H1 (cell line): ENCODE measurements at regions not wholly inside any gene's neighbourhood (a gene's known extent, or its start where the extent isn't known, plus 50 kb on each side); places are given as distances from the start of the nearest gene placed in this dataset.

Source experiments
- CTCF ChIA-PET: fragments of 300-600 bp; sonication (Branson Sonifier 250); formaldehyde crosslinking; loops from one replicate; lab custom pipeline; 2021; ENCODE audit not compliant: partially characterized antibody; lab: Charles Lee
- POLR2A ChIA-PET: fragments of 300-600 bp; sonication (Branson Sonifier 250); formaldehyde crosslinking; loops from one replicate; lab custom pipeline; 2021; ENCODE audit warnings: inconsistent platforms; ENCODE audit not compliant: partially characterized antibody; lab: Charles Lee
- DNase-seq, 2 experiments: peaks; one replicate each; pipeline versions ENCODE4 v3.0.0 to v3.0.0-alpha.2; 2010 to 2022; ENCODE audit warnings: low spot score in 2 of 2, low read depth in 1 of 2, mixed read lengths in 1 of 2
- FAIRE-seq: peaks from 2 replicates; lab custom pipeline; 2011; peaks lifted over from hg19 to GRCh38; lab: Jason Lieb, UNC
- H2AFZ ChIP-seq: 2 replicates; pipeline ENCODE4 v1.8.1; 2012; ENCODE audit warnings: low read length, inconsistent platforms
- H2AK5ac ChIP-seq: 2 replicates; pipeline ENCODE4 v1.6.1; 2013; ENCODE audit warnings: low read depth, low read length
- H2BK120ac ChIP-seq: replicated peaks from 2 replicates; pipeline ENCODE3; 2013; ENCODE audit warnings: low read depth, low read length, inconsistent platforms
- H2BK12ac ChIP-seq: 2 replicates; pipeline ENCODE4 v1.6.1; 2013; ENCODE audit warnings: low read depth, low read length
- H2BK15ac ChIP-seq: 2 replicates; pipeline ENCODE4 v1.6.1; 2013; ENCODE audit warnings: low read length
- H2BK20ac ChIP-seq: 2 replicates; pipeline ENCODE4 v1.6.1; 2013; ENCODE audit warnings: low read length
- H2BK5ac ChIP-seq: 2 replicates; pipeline ENCODE4 v1.6.1; 2013; ENCODE audit warnings: low read depth, low read length
- H3K14ac ChIP-seq: 2 replicates; pipeline ENCODE4 v1.6.1; 2013; ENCODE audit warnings: inconsistent platforms; ENCODE audit not compliant: insufficient read length
- H3K18ac ChIP-seq: 2 replicates; pipeline ENCODE4 v1.6.1; 2013; ENCODE audit warnings: low read length; ENCODE audit errors: extremely low read depth
- H3K23ac ChIP-seq: 2 replicates; pipeline ENCODE4 v1.6.1; 2013; ENCODE audit warnings: inconsistent platforms; ENCODE audit not compliant: insufficient read length
- H3K23me2 ChIP-seq: 2 replicates; pipeline ENCODE4 v1.6.1; 2013; ENCODE audit warnings: low read depth, low read length
- H3K27ac ChIP-seq: 2 replicates; pipeline ENCODE4 v1.6.1; 2011; ENCODE audit warnings: low read depth, low read length, inconsistent platforms
- H3K27me3 ChIP-seq, 4 experiments: replicated peaks in 1 of 4; 1 replicate in 1 of 4; 2 replicates in 3 of 4; pipeline versions ENCODE4 v1.6.1 to v1.8.1; 2011 to 2013; ENCODE audit warnings: low read length in 3 of 4, mild to moderate bottlenecking in 3 of 4, inconsistent platforms in 2 of 4, mixed read lengths in 2 of 4, moderate library complexity in 1 of 4; ENCODE audit not compliant: control insufficient read depth in 3 of 4, insufficient read depth in 3 of 4; ENCODE audit errors: extremely low read depth in 1 of 4
- H3K36me3 ChIP-seq, 4 experiments: 2 replicates each; pipeline versions ENCODE4 v1.6.1 to v1.8.1; 2011 to 2013; ENCODE audit warnings: mild to moderate bottlenecking in 4 of 4, low read length in 3 of 4, moderate library complexity in 2 of 4, control low read depth in 1 of 4, inconsistent platforms in 1 of 4; ENCODE audit not compliant: insufficient read depth in 4 of 4, control insufficient read depth in 2 of 4
- H3K4ac ChIP-seq: replicated peaks from 2 replicates; pipeline ENCODE3; 2013; ENCODE audit warnings: low read length, low read depth, mixed read lengths, inconsistent platforms; ENCODE audit not compliant: insufficient read length
- H3K4me1 ChIP-seq, 4 experiments: replicated peaks in 1 of 4; 1 replicate in 1 of 4; 2 replicates in 3 of 4; pipeline versions ENCODE4 v1.6.1 to v1.8.1; 2011 to 2013; ENCODE audit warnings: low read length in 3 of 4, inconsistent platforms in 2 of 4, mixed read lengths in 1 of 4; ENCODE audit not compliant: insufficient read depth in 4 of 4, control insufficient read depth in 3 of 4
- H3K4me2 ChIP-seq, 2 experiments: 2 replicates each; pipeline versions ENCODE4 v1.6.1 to v1.8.1; 2011 to 2013; ENCODE audit warnings: low read depth in 2 of 2, low read length in 2 of 2, control low read depth in 1 of 2, inconsistent platforms in 1 of 2, mild to moderate bottlenecking in 1 of 2; ENCODE audit not compliant: insufficient read depth in 1 of 2
- H3K4me3 ChIP-seq, 4 experiments: fragments of 200-600, 300-600 bp in 1 of 4; sonication (generic), shearing (Covaris generic), sonication (Bioruptor Twin) in 1 of 4; 2 replicates each; pipeline versions ENCODE4 v1.5.1 to v1.8.1; 2011 to 2016; ENCODE audit warnings: low read length in 4 of 4, low read depth in 3 of 4, control low read depth in 2 of 4, inconsistent platforms in 2 of 4, mild to moderate bottlenecking in 2 of 4, mixed read lengths in 1 of 4, moderate library complexity in 1 of 4; ENCODE audit not compliant: insufficient read depth in 2 of 4; ENCODE audit errors: extremely low read depth in 1 of 4
- H3K56ac ChIP-seq: replicated peaks from 2 replicates; pipeline ENCODE3; 2013; ENCODE audit warnings: low read depth, mild to moderate bottlenecking, mixed read lengths, low read length, inconsistent platforms; ENCODE audit not compliant: insufficient read length
- H3K79me1 ChIP-seq: 2 replicates; pipeline ENCODE4 v1.6.1; 2013; ENCODE audit warnings: low read depth, low read length, control low read depth
- H3K79me2 ChIP-seq, 2 experiments: 2 replicates each; pipeline versions ENCODE4 v1.6.1 to v1.8.1; 2012 to 2013; ENCODE audit warnings: low read length in 2 of 2, mild to moderate bottlenecking in 2 of 2, inconsistent platforms in 1 of 2; ENCODE audit not compliant: insufficient read depth in 2 of 2, control insufficient read depth in 1 of 2
- H3K9ac ChIP-seq, 4 experiments: replicated peaks in 1 of 4; 1 replicate in 1 of 4; 2 replicates in 3 of 4; pipeline versions ENCODE4 v1.6.1 to v1.8.1; 2011 to 2013; ENCODE audit warnings: low read depth in 3 of 4, low read length in 3 of 4, control low read depth in 2 of 4, mild to moderate bottlenecking in 2 of 4, moderate library complexity in 2 of 4, inconsistent platforms in 1 of 4; ENCODE audit errors: extremely low read depth in 1 of 4
- H3K9me3 ChIP-seq, 2 experiments: 2 replicates each; pipeline versions ENCODE4 v1.6.1 to v1.8.1; 2012 to 2013; ENCODE audit warnings: mild to moderate bottlenecking in 2 of 2, moderate library complexity in 2 of 2, control low read depth in 1 of 2, inconsistent platforms in 1 of 2, low read depth in 1 of 2, low read length in 1 of 2, mixed read lengths in 1 of 2; ENCODE audit not compliant: insufficient read depth in 2 of 2
- H4K20me1 ChIP-seq, 2 experiments: replicated peaks in 1 of 2; 2 replicates each; pipeline versions ENCODE3 to v1.8.1; 2011 to 2013; ENCODE audit warnings: inconsistent platforms in 2 of 2, low read length in 2 of 2, mild to moderate bottlenecking in 1 of 2; ENCODE audit not compliant: insufficient read depth in 2 of 2, control insufficient read depth in 1 of 2
- H4K5ac ChIP-seq: 2 replicates; pipeline ENCODE4 v1.6.1; 2013; ENCODE audit warnings: low read length, low read depth, mixed read lengths, inconsistent platforms; ENCODE audit not compliant: insufficient read length
- H4K8ac ChIP-seq: 2 replicates; pipeline ENCODE4 v1.8.0; 2013; ENCODE audit warnings: mild to moderate bottlenecking, moderate library complexity, low read length, inconsistent platforms; ENCODE audit not compliant: insufficient read depth; ENCODE audit errors: extremely low read depth
- H4K91ac ChIP-seq: replicated peaks from 2 replicates; pipeline ENCODE3; 2013; ENCODE audit warnings: low read length, mixed read lengths, inconsistent platforms; ENCODE audit not compliant: insufficient read length
- BACH1 ChIP-seq: IDR thresholded peaks from 2 replicates; pipeline ENCODE4 v1.6.1; 2012; ENCODE audit warnings: low read length, improper control_type of control experiment
- CEBPB ChIP-seq: IDR thresholded peaks from 2 replicates; pipeline ENCODE4 v1.6.1; 2012; ENCODE audit warnings: low read depth, low read length
- EGR1 ChIP-seq: IDR thresholded peaks from 2 replicates; pipeline ENCODE4 v1.6.1; 2011; ENCODE audit warnings: low read depth, low read length, borderline replicate concordance
- EZH2 ChIP-seq: fragments of 200-600 bp; sonication (generic); IDR thresholded peaks from 2 replicates; pipeline ENCODE4 v1.7.1; 2012; ENCODE audit warnings: low read depth, mild to moderate bottlenecking, moderate library complexity, low read length, inconsistent platforms; ENCODE audit not compliant: severe bottlenecking
- FOSL1 ChIP-seq: IDR thresholded peaks from 2 replicates; pipeline ENCODE4 v1.6.1; 2011; ENCODE audit warnings: mild to moderate bottlenecking, low read depth, low read length, moderate library complexity; ENCODE audit not compliant: insufficient read depth
- GABPA ChIP-seq: IDR thresholded peaks from 2 replicates; pipeline ENCODE4 v1.6.1; 2011; ENCODE audit warnings: mild to moderate bottlenecking, low read length, moderate library complexity, borderline replicate concordance; ENCODE audit not compliant: insufficient read depth
- GTF2F1 ChIP-seq: IDR thresholded peaks from 2 replicates; pipeline ENCODE4 v1.6.1; 2012; ENCODE audit warnings: low read depth, low read length, improper control_type of control experiment, borderline replicate concordance
- JUN ChIP-seq: IDR thresholded peaks from 2 replicates; pipeline ENCODE4 v1.6.1; 2011; ENCODE audit warnings: low read depth, mild to moderate bottlenecking, improper control_type of control experiment, low read length
- NRF1 ChIP-seq: IDR thresholded peaks from 2 replicates; pipeline ENCODE4 v1.6.1; 2011; ENCODE audit warnings: mild to moderate bottlenecking, low read depth, low read length, improper control_type of control experiment
- PHF8 ChIP-seq: fragments of 200-600 bp; sonication (generic); conservative IDR thresholded peaks from 2 replicates; pipeline ENCODE4 v1.7.1; 2012; ENCODE audit warnings: low read depth, mild to moderate bottlenecking, inconsistent platforms, low read length, moderate library complexity
- POLR2A ChIP-seq, 2 experiments: IDR thresholded peaks; 1 replicate in 1 of 2; 2 replicates in 1 of 2; pipeline ENCODE4 v1.6.1; 2011; ENCODE audit warnings: low read depth in 2 of 2, low read length in 2 of 2, mild to moderate bottlenecking in 2 of 2; ENCODE audit errors: control extremely low read depth in 1 of 2
- RFX5 ChIP-seq: IDR thresholded peaks from 2 replicates; pipeline ENCODE4 v1.6.1; 2011; ENCODE audit warnings: low read depth, low read length, improper control_type of control experiment, borderline replicate concordance
- USF2 ChIP-seq: IDR thresholded peaks from 2 replicates; pipeline ENCODE4 v1.6.1; 2011; ENCODE audit warnings: low read length, improper control_type of control experiment
- WGBS, 2 experiments: shearing (Covaris generic) in 1 of 2; methylation state at CpG; one replicate each; pipeline versions ENCODE4 v1.1.6 to v1.1.7; 2013 to 2015; ENCODE audit warnings: low lambda C conversion rate in 2 of 2, mixed read lengths in 2 of 2, inconsistent platforms in 1 of 2, low coverage in 1 of 2, missing lambda C conversion rate in 1 of 2; ENCODE audit not compliant: insufficient replicate concordance in 2 of 2, insufficient coverage in 1 of 2, insufficient read length in 1 of 2; ENCODE audit errors: extremely low coverage in 1 of 2, missing lambda C conversion rate in 1 of 2; 5-methylcytosine and 5-hydroxymethylcytosine counted together

GRCh38 chr14:71324767-71325272 lies 417.6 kb downstream of the PCNX1 start:
- no peak overlapping the region for H3K23ac ChIP-seq
- H3K27ac ChIP-seq = no peak overlapping the region
- DNase-seq = no peak
- H3K36me3 ChIP-seq = no peaks in the 10 kb centered on the region
- H3K56ac ChIP-seq = no peak overlapping the region
- peaks cover 4 to 16% (median 9%) of the 10 kb centered on the region in 4 experiments; a peak in 4 of 7 replicates for H3K4me1 ChIP-seq
- ChIA-PET POLR2A (interaction anchor here (1.0 kb wide), 1 partner anchor 10 kb away, joined by 4 read pairs; no protein-coding TSS in a partner anchor), CTCF (interaction anchor here (0.6 to 1.6 kb wide), 6 partner anchors 11 to 428 kb away, joined by 3 to 4 read pairs (median 4); no protein-coding TSS in a partner anchor)
- H4K5ac ChIP-seq = no peak overlapping the region
- no peaks in the 10 kb centered on the region for H3K79me1 ChIP-seq
- no peak overlapping the region for H2BK5ac ChIP-seq
- no peak overlapping the region for H3K18ac ChIP-seq
- 31% methylated on average over 6 of the region's 6 CpGs; no CpG with 5 or more reads in 1 of the 2 experiments for WGBS, 2 experiments
- no peak overlapping the region for H2AK5ac ChIP-seq
- no peak overlapping the region for H2BK20ac ChIP-seq
- no peaks in the 10 kb centered on the region for H3K27me3 ChIP-seq
- no peak overlapping the region for H2BK15ac ChIP-seq
- no peak overlapping the region for H2AFZ ChIP-seq
- H3K4me3 ChIP-seq = peak overlapping the region in 2 of 4 experiments; percentile 23 to 42; a peak in 3 of 8 replicates
- no peak overlapping the region for H3K14ac ChIP-seq
- no peak overlapping the region for H2BK120ac ChIP-seq
- peaks cover 2% of the 10 kb centered on the region in 2 experiments for H4K20me1 ChIP-seq
- peak overlapping the region; percentile 50 to 58 for H3K4me2 ChIP-seq
- peak; percentile 70 for FAIRE-seq
- H3K79me2 ChIP-seq = peaks cover 8 to 84% of the 10 kb centered on the region in 2 experiments; a peak in 3 of 4 replicates
- H3K23me2 ChIP-seq = peaks cover 3% of the 10 kb centered on the region; the same call in 1 of the 2 replicates
- H3K4ac ChIP-seq = no peak overlapping the region
- H4K8ac ChIP-seq = no peak overlapping the region
- peak overlapping the region in 1 of 4 experiments; percentile 8; a peak in 2 of 7 replicates for H3K9ac ChIP-seq
- no peak overlapping the region; the same call in 1 of the 2 replicates for H2BK12ac ChIP-seq
- no peaks in the 10 kb centered on the region for H3K9me3 ChIP-seq
- H4K91ac ChIP-seq = no peak overlapping the region
- TF ChIP-seq BACH1 (no peak), NRF1 (no peak), USF2 (no peak), CEBPB (peak; percentile 86), FOSL1 (no peak), EGR1 (no peak), POLR2A (IDR thresholded peaks at IDR 0.05; ENCODE audit: control extremely low read depth in 1 of 2, low read depth in 2 of 2, low read length in 2 of 2) (peak; percentile 23 to 36; a peak in 1 of 3 replicates), PHF8 (no peak), JUN (no peak), EZH2 (no peak), GTF2F1 (no peak), RFX5 (no peak), GABPA (no peak)
